ENCODE measurements at regions not wholly inside any gene's neighbourhood (a gene's known extent, or its start where the extent isn't known, plus 50 kb on each side); places are given as distances from the start of the nearest gene placed in this dataset.

- no peak for TF ChIP-seq CEBPB (IDR thresholded peaks at IDR 0.05)
- TF ChIP-seq, protein P1, sequence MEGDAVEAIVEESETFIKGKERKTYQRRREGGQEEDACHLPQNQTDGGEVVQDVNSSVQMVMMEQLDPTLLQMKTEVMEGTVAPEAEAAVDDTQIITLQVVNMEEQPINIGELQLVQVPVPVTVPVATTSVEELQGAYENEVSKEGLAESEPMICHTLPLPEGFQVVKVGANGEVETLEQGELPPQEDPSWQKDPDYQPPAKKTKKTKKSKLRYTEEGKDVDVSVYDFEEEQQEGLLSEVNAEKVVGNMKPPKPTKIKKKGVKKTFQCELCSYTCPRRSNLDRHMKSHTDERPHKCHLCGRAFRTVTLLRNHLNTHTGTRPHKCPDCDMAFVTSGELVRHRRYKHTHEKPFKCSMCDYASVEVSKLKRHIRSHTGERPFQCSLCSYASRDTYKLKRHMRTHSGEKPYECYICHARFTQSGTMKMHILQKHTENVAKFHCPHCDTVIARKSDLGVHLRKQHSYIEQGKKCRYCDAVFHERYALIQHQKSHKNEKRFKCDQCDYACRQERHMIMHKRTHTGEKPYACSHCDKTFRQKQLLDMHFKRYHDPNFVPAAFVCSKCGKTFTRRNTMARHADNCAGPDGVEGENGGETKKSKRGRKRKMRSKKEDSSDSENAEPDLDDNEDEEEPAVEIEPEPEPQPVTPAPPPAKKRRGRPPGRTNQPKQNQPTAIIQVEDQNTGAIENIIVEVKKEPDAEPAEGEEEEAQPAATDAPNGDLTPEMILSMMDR (IDR thresholded peaks at IDR 0.05), result no peak
- TF ChIP-seq, protein P2, sequence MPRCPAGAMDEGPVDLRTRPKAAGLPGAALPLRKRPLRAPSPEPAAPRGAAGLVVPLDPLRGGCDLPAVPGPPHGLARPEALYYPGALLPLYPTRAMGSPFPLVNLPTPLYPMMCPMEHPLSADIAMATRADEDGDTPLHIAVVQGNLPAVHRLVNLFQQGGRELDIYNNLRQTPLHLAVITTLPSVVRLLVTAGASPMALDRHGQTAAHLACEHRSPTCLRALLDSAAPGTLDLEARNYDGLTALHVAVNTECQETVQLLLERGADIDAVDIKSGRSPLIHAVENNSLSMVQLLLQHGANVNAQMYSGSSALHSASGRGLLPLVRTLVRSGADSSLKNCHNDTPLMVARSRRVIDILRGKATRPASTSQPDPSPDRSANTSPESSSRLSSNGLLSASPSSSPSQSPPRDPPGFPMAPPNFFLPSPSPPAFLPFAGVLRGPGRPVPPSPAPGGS (IDR thresholded peaks at IDR 0.05), result no peak
These were observed 1659.6 kb downstream of the NCAM2 start for GRCh38 chr21:22657781-22658180.
